ENCODE measurements at regions not wholly inside any gene's neighbourhood (a gene's known extent, or its start where the extent isn't known, plus 50 kb on each side); places are given as distances from the start of the nearest gene placed in this dataset.

DNA sequence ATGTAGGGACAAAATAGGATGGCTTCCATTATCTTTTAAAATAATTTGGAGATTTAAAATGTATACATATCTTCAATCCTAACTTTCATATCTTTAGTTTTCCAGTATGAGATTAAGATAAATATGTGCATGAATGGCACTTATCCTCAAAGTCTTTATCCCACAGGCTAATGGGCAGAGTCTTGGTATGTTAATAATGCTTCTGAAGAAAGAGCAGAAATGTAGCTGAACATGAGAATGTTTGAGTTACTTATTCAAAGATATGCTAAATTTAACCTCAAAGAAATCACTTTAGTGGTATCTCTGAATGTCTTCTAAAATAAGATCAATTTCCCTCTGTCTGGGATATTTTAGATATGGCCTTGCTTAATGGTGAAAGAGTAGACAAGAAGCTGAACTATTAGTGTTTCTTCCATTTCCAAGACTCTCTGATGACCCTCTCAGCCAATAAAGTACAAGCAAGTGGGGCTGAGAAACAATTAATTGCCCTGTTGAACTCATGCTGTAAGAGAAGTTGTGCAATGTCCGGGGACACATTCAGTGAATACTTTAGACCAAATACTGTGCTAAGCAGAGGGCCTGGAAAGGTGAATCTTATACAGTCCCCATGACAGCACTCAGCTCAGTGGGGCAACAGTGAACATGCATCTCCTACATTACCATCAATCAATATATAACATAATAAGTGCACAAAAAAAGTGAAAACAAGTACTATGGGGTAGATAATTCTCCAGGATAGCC, 50.0 kb upstream of the ADAMTSL1 start:
- Histone ChIP-seq H3K9me3 (ENCODE audit: control insufficient read depth, low read length) (no peaks in the 10 kb centered on the region), H3K4me3 (ENCODE audit: low read length in 2 of 2) (no peak overlapping the region), H3K36me3 (ENCODE audit: control insufficient read depth in 1 of 2, insufficient read depth in 2 of 2, low read length in 1 of 2) (no peaks in the 10 kb centered on the region), H3K27ac (ENCODE audit: low read depth in 1 of 2, low read length in 2 of 2) (no peak overlapping the region), H3K4me1 (ENCODE audit: control insufficient read depth in 1 of 2, insufficient read depth in 2 of 2, low read length in 2 of 2) (peaks cover 0 to 2% of the 10 kb centered on the region in 2 donors), H3K27me3 (ENCODE audit: control insufficient read depth in 1 of 2, insufficient read depth in 2 of 2, low read length in 1 of 2) (no peaks in the 10 kb centered on the region)
- WGBS, 2 donors = 91 to 92% methylated on average over 1 of the region's 1 CpG
- no peak for ATAC-seq (ENCODE audit: low FRiP score)
- intact Hi-C loops (cut with DNase I) = no loop called here
- DNase-seq = no peak
